Thyroid gland (tissue), 4 donors: ENCODE measurements at regions not wholly inside any gene's neighbourhood (a gene's known extent, or its start where the extent isn't known, plus 50 kb on each side); places are given as distances from the start of the nearest gene placed in this dataset.

Experiments used
- DNase-seq, 2 donors: peaks; one replicate each; pipeline ENCODE4 v3.0.0-alpha.2; 2019
- H3K27ac ChIP-seq, 3 donors: fragments of 200-600 bp; sonication (generic); 1 replicate in 2 of 3; 2 replicates in 1 of 3; pipeline ENCODE4 v1.5.1; 2016 to 2019; ENCODE audit warnings: mild to moderate bottlenecking in 1 of 3, moderate library complexity in 1 of 3
- H3K27me3 ChIP-seq: fragments of 200-600 bp; sonication (generic); one replicate; pipeline ENCODE4 v1.5.1; 2019
- H3K36me3 ChIP-seq, 2 donors: fragments of 200-600 bp; sonication (generic); one replicate each; pipeline ENCODE4 v1.5.1; 2016 to 2019
- H3K4me1 ChIP-seq, 2 donors: fragments of 200-600 bp; sonication (generic); one replicate each; pipeline ENCODE4 v1.5.1; 2017 to 2019
- H3K4me3 ChIP-seq, 3 donors: fragments of 200-600 bp; sonication (generic); replicated peaks in 1 of 3; 1 replicate in 2 of 3; 2 replicates in 1 of 3; pipeline ENCODE4 v1.5.1; 2016; ENCODE audit warnings: mild to moderate bottlenecking in 1 of 3
- H3K9me3 ChIP-seq: fragments of 200-600 bp; sonication (generic); one replicate; pipeline ENCODE4 v1.5.1; 2017
- CTCF ChIP-seq, 6 experiments: fragments of 200-600 bp in 3 of 6; fragments of 450-650 bp in 3 of 6; sonication (generic) in 3 of 6; IDR thresholded peaks; one replicate each; pipeline ENCODE4 v1.5.1; 2016 to 2019; ENCODE audit warnings: antibody characterized with exemption in 6 of 6, mild to moderate bottlenecking in 2 of 6, inconsistent platforms in 1 of 6, moderate library complexity in 1 of 6
- POLR2A ChIP-seq, 2 donors: fragments of 450-650 bp; IDR thresholded peaks; one replicate each; pipeline ENCODE4 v1.6.1; 2017; ENCODE audit warnings: antibody characterized with exemption in 2 of 2, mild to moderate bottlenecking in 2 of 2, moderate library complexity in 1 of 2
- WGBS, 2 donors: methylation state at CpG; one replicate each; pipeline ENCODE4 v1.1.5; 2017; 5-methylcytosine and 5-hydroxymethylcytosine counted together
- intact Hi-C: fragments of 100-400 bp; cut with DNase I; formaldehyde crosslinking; loops from one replicate; pipeline ENCODE4 v1.15.1; 2023

GRCh38 chr11:33492596-33492995 is 208.0 kb downstream of the C11orf91 start:
- Histone ChIP-seq H3K27me3 (no peaks in the 10 kb centered on the region), H3K4me3 (no peak overlapping the region), H3K27ac (no peak overlapping the region), H3K9me3 (no peaks in the 10 kb centered on the region), H3K36me3 (no peaks in the 10 kb centered on the region), H3K4me1 (no peaks in the 10 kb centered on the region)
- no peak for TF ChIP-seq CTCF (IDR thresholded peaks at IDR 0.05)
- no peak for TF ChIP-seq POLR2A (IDR thresholded peaks at IDR 0.05)
- DNase-seq, result no peak
- intact Hi-C loops, result no loop called here
- 62 to 66% methylated on average over 6 of the region's 6 CpGs for WGBS, 2 donors

- DNase-seq, result no peak
- Histone ChIP-seq H3K4me1 (no peaks in the 10 kb centered on the region), H3K27me3 (no peaks in the 10 kb centered on the region), H3K27ac (no peak overlapping the region), H3K4me3 (no peak overlapping the region), H3K9me3 (no peaks in the 10 kb centered on the region), H3K36me3 (no peaks in the 10 kb centered on the region)
- WGBS, 2 donors, result 47 to 52% methylated on average over 3 of the region's 3 CpGs
- TF ChIP-seq POLR2A (IDR thresholded peaks at IDR 0.05) (no peak), CTCF (IDR thresholded peaks at IDR 0.05) (no peak)
- intact Hi-C loops, result no loop called here
These were observed 209.7 kb downstream of the C11orf91 start for GRCh38 chr11:33490842-33491370.

GRCh38 chr11:33488971-33489370 is 211.7 kb downstream of the C11orf91 start:
- H3K4me1 ChIP-seq, result no peaks in the 10 kb centered on the region
- H3K36me3 ChIP-seq, result no peaks in the 10 kb centered on the region
- no peaks in the 10 kb centered on the region for H3K27me3 ChIP-seq
- no peak for DNase-seq
- 72 to 89% methylated on average over 3 of the region's 3 CpGs for WGBS, 2 donors
- TF ChIP-seq POLR2A (IDR thresholded peaks at IDR 0.05) (no peak), CTCF (IDR thresholded peaks at IDR 0.05) (no peak)
- no peaks in the 10 kb centered on the region for H3K9me3 ChIP-seq
- intact Hi-C loops, result no loop called here
- H3K27ac ChIP-seq, result no peak overlapping the region
- H3K4me3 ChIP-seq, result no peak overlapping the region

GRCh38 chr11:33480626-33481025 is 220.0 kb downstream of the C11orf91 start:
- H3K4me3 ChIP-seq, result no peak overlapping the region
- TF ChIP-seq CTCF (IDR thresholded peaks at IDR 0.05), result no peak
- no peaks in the 10 kb centered on the region for H3K36me3 ChIP-seq
- H3K9me3 ChIP-seq, result no peaks in the 10 kb centered on the region
- H3K27me3 ChIP-seq, result no peaks in the 10 kb centered on the region
- H3K4me1 ChIP-seq, result peaks cover 4 to 9% of the 10 kb centered on the region in 2 donors
- intact Hi-C loops, result no loop called here
- no peak for DNase-seq
- WGBS, 2 donors, result 84% methylated on average over 3 of the region's 3 CpGs
- H3K27ac ChIP-seq, result no peak overlapping the region

- WGBS, 2 donors, result 59 to 73% methylated on average over 3 of the region's 3 CpGs
- Histone ChIP-seq H3K4me1 (peaks cover 4 to 9% of the 10 kb centered on the region in 2 donors), H3K9me3 (no peaks in the 10 kb centered on the region), H3K27ac (no peak overlapping the region), H3K27me3 (no peaks in the 10 kb centered on the region), H3K4me3 (no peak overlapping the region), H3K36me3 (no peaks in the 10 kb centered on the region)
- TF ChIP-seq CTCF (IDR thresholded peaks at IDR 0.05) (no peak), POLR2A (IDR thresholded peaks at IDR 0.05) (no peak)
- DNase-seq, result peak; percentile 8
- intact Hi-C loops, result no loop called here
These were observed 221.4 kb downstream of the C11orf91 start for GRCh38 chr11:33479231-33479630.
